Neural progenitor cell (in vitro differentiated cells): ENCODE measurements at regions not wholly inside any gene's neighbourhood (a gene's known extent, or its start where the extent isn't known, plus 50 kb on each side); places are given as distances from the start of the nearest gene placed in this dataset.
"Not testable (repeated sequence)": the region's sequence is repeated elsewhere in the genome, so short reads cannot be mapped to it uniquely, and the experiment has no call there.

Experiments
- CTCF ChIP-seq: fragments of 200-600 bp; sonication (generic); IDR thresholded peaks from 2 replicates; pipeline ENCODE4 v1.5.1; 2017; ENCODE audit warnings: antibody characterized with exemption, mild to moderate bottlenecking
- EZH2 ChIP-seq: fragments of 200-600 bp; sonication (generic); IDR thresholded peaks from 2 replicates; pipeline ENCODE4 v1.6.1; 2017; ENCODE audit warnings: antibody characterized with exemption, mild to moderate bottlenecking, moderate library complexity
- EZH2phosphoT487 ChIP-seq: fragments of 200-600 bp; sonication (generic); IDR thresholded peaks from 2 replicates; pipeline ENCODE4 v1.6.1; 2017; ENCODE audit warnings: antibody characterized with exemption

GRCh38 chr10:36524126-36524525 is 601.3 kb upstream of the ANKRD30A start:
- not testable (repeated sequence) for TF ChIP-seq CTCF, EZH2, EZH2phosphoT487
